IPS DF 6.9 (cell line): ENCODE measurements at regions not wholly inside any gene's neighbourhood (a gene's known extent, or its start where the extent isn't known, plus 50 kb on each side); places are given as distances from the start of the nearest gene placed in this dataset.

Experiments used
- DNase-seq: peaks from one replicate; pipeline ENCODE4 v3.0.0-alpha.2; 2013; ENCODE audit warnings: low read depth, low spot score
- H3K27ac ChIP-seq: one replicate; pipeline ENCODE4 v1.5.1; 2013; ENCODE audit warnings: low read length, control low read depth
- H3K27me3 ChIP-seq: 2 replicates; pipeline ENCODE4 v1.6.1; 2013; ENCODE audit warnings: mild to moderate bottlenecking, low read length; ENCODE audit not compliant: control insufficient read depth, insufficient read depth
- H3K36me3 ChIP-seq: 2 replicates; pipeline ENCODE4 v1.6.1; 2013; ENCODE audit warnings: low read length; ENCODE audit not compliant: control insufficient read depth, insufficient read depth
- H3K4me1 ChIP-seq: 2 replicates; pipeline ENCODE4 v1.6.1; 2013; ENCODE audit warnings: low read length; ENCODE audit not compliant: control insufficient read depth, insufficient read depth
- H3K4me3 ChIP-seq: 2 replicates; pipeline ENCODE4 v1.5.1; 2013; ENCODE audit warnings: mild to moderate bottlenecking, low read length
- H3K9me3 ChIP-seq: 2 replicates; pipeline ENCODE4 v1.6.1; 2013; ENCODE audit warnings: low read length, inconsistent platforms; ENCODE audit not compliant: control insufficient read depth, insufficient read depth
- WGBS: extraction: QIAGEN DNeasy Blood & Tissue Kit; methylation state at CpG from one replicate; pipeline ENCODE4 v1.1.7; 2013; ENCODE audit warnings: mixed read lengths, missing lambda C conversion rate; ENCODE audit not compliant: insufficient read length, insufficient coverage; 5-methylcytosine and 5-hydroxymethylcytosine counted together

- WGBS = no CpG with 5 or more reads among the region's 1 CpG
- Histone ChIP-seq H3K4me1 (no peaks in the 10 kb centered on the region; the same call in 1 of the 2 replicates), H3K36me3 (no peaks in the 10 kb centered on the region), H3K4me3 (no peak overlapping the region), H3K27me3 (no peaks in the 10 kb centered on the region), H3K27ac (no peak overlapping the region), H3K9me3 (no peaks in the 10 kb centered on the region)
- DNase-seq = no peak
These were observed 302.2 kb downstream of the AASDHPPT start for GRCh38 chr11:106379712-106380111.

- H3K27ac ChIP-seq = no peak overlapping the region
- H3K9me3 ChIP-seq = no peaks in the 10 kb centered on the region
- no peaks in the 10 kb centered on the region; the same call in 1 of the 2 replicates for H3K4me1 ChIP-seq
- DNase-seq = no peak
- no peaks in the 10 kb centered on the region for H3K27me3 ChIP-seq
- H3K36me3 ChIP-seq = no peaks in the 10 kb centered on the region
- WGBS = no CpG with 5 or more reads among the region's 3 CpGs
- H3K4me3 ChIP-seq = no peak overlapping the region
These were observed 304.4 kb downstream of the AASDHPPT start for GRCh38 chr11:106381895-106382294.

GRCh38 chr11:106384429-106384828 lies 307.0 kb downstream of the AASDHPPT start:
- Histone ChIP-seq H3K9me3 (no peaks in the 10 kb centered on the region), H3K36me3 (no peaks in the 10 kb centered on the region), H3K4me1 (no peaks in the 10 kb centered on the region), H3K4me3 (no peak overlapping the region), H3K27ac (no peak overlapping the region), H3K27me3 (no peaks in the 10 kb centered on the region)
- WGBS = no CpG with 5 or more reads among the region's 2 CpGs
- no peak for DNase-seq

- WGBS = no CpG with 5 or more reads among the region's 2 CpGs
- no peaks in the 10 kb centered on the region for H3K27me3 ChIP-seq
- H3K4me3 ChIP-seq = no peak overlapping the region
- no peaks in the 10 kb centered on the region for H3K4me1 ChIP-seq
- H3K9me3 ChIP-seq = no peaks in the 10 kb centered on the region
- no peaks in the 10 kb centered on the region for H3K36me3 ChIP-seq
- DNase-seq = no peak
- H3K27ac ChIP-seq = no peak overlapping the region
These were observed 309.1 kb downstream of the AASDHPPT start for GRCh38 chr11:106386519-106386918.

- no peak for DNase-seq
- Histone ChIP-seq H3K9me3 (no peaks in the 10 kb centered on the region), H3K27ac (no peak overlapping the region)
These were observed 311.6 kb downstream of the AASDHPPT start for GRCh38 chr11:106389101-106389500.

GRCh38 chr11:106390078-106390477 lies 312.6 kb downstream of the AASDHPPT start:
- no peak overlapping the region for H3K4me3 ChIP-seq
- WGBS = no CpG with 5 or more reads among the region's 3 CpGs

More at GRCh38 chr11:106389101-106389500, 311.6 kb downstream of the AASDHPPT start:
- Histone ChIP-seq H3K27me3 (no peaks in the 10 kb centered on the region), H3K36me3 (no peaks in the 10 kb centered on the region), H3K4me1 (no peaks in the 10 kb centered on the region), H3K4me3 (no peak overlapping the region)

GRCh38 chr11:106391771-106392420 lies 314.4 kb downstream of the AASDHPPT start:
- Histone ChIP-seq H3K4me1 (no peaks in the 10 kb centered on the region), H3K27me3 (no peaks in the 10 kb centered on the region), H3K4me3 (no peak overlapping the region), H3K27ac (no peak overlapping the region), H3K9me3 (no peaks in the 10 kb centered on the region), H3K36me3 (no peaks in the 10 kb centered on the region)
- no peak for DNase-seq
- no CpG with 5 or more reads among the region's 2 CpGs for WGBS

More at GRCh38 chr11:106390078-106390477, 312.6 kb downstream of the AASDHPPT start:
- H3K36me3 ChIP-seq = no peaks in the 10 kb centered on the region
- no peaks in the 10 kb centered on the region for H3K27me3 ChIP-seq
- H3K4me1 ChIP-seq = no peaks in the 10 kb centered on the region
- no peak overlapping the region for H3K27ac ChIP-seq
- DNase-seq = no peak
- H3K9me3 ChIP-seq = no peaks in the 10 kb centered on the region

- no peaks in the 10 kb centered on the region for H3K9me3 ChIP-seq
- no peaks in the 10 kb centered on the region for H3K36me3 ChIP-seq
- H3K4me3 ChIP-seq = no peak overlapping the region
- no CpG with 5 or more reads among the region's 10 CpGs for WGBS
- H3K27me3 ChIP-seq = no peaks in the 10 kb centered on the region
- no peak for DNase-seq
- no peaks in the 10 kb centered on the region for H3K4me1 ChIP-seq
- no peak overlapping the region for H3K27ac ChIP-seq
These were observed 318.4 kb downstream of the AASDHPPT start for GRCh38 chr11:106395716-106396349.

- H3K4me3 ChIP-seq = no peak overlapping the region
- no peaks in the 10 kb centered on the region for H3K27me3 ChIP-seq
- H3K36me3 ChIP-seq = no peaks in the 10 kb centered on the region
- no peak overlapping the region for H3K27ac ChIP-seq
- no peaks in the 10 kb centered on the region for H3K4me1 ChIP-seq
- WGBS = no CpG with 5 or more reads among the region's 9 CpGs
- H3K9me3 ChIP-seq = no peaks in the 10 kb centered on the region
- no peak for DNase-seq
These were observed 320.5 kb downstream of the AASDHPPT start for GRCh38 chr11:106397787-106398501.

GRCh38 chr11:106398502-106399075 lies 321.1 kb downstream of the AASDHPPT start:
- Histone ChIP-seq H3K4me3 (no peak overlapping the region), H3K4me1 (no peaks in the 10 kb centered on the region), H3K36me3 (no peaks in the 10 kb centered on the region), H3K27ac (no peak overlapping the region), H3K9me3 (no peaks in the 10 kb centered on the region), H3K27me3 (no peaks in the 10 kb centered on the region)
- DNase-seq = no peak
- no CpG with 5 or more reads among the region's 5 CpGs for WGBS
